HG03025 (cell line): ENCODE measurements at regions not wholly inside any gene's neighbourhood (a gene's known extent, or its start where the extent isn't known, plus 50 kb on each side); places are given as distances from the start of the nearest gene placed in this dataset.
"Not testable (repeated sequence)": the region's sequence is repeated elsewhere in the genome, so short reads cannot be mapped to it uniquely, and the experiment has no call there.

Source experiments
- ATAC-seq: cut with Tn5 transposase; IDR thresholded peaks from one replicate; pipeline ENCODE4 v1.9.1; 2021; ENCODE audit warnings: mild to moderate bottlenecking, moderate library complexity; ENCODE audit not compliant: unreplicated experiment, low FRiP score

- ATAC-seq = no peak
Measured at GRCh38 chr1:102181341-102181740, 184.6 kb upstream of the OLFM3 start.

GRCh38 chr1:102178480-102178879, 181.8 kb upstream of the OLFM3 start:
- no peak for ATAC-seq

GRCh38 chr1:102174259-102174863, 177.6 kb upstream of the OLFM3 start:
- ATAC-seq = peak; percentile 84

- ATAC-seq = no peak
Measured at GRCh38 chr1:102172200-102172599, 175.5 kb upstream of the OLFM3 start.

GRCh38 chr1:102163799-102164198, 167.1 kb upstream of the OLFM3 start:
- ATAC-seq = no peak

- ATAC-seq = no peak
Measured at GRCh38 chr1:102151242-102151641, 154.5 kb upstream of the OLFM3 start.

GRCh38 chr1:102120910-102121309, 124.2 kb upstream of the OLFM3 start:
- ATAC-seq = no peak

- no peak for ATAC-seq
Measured at GRCh38 chr1:102118150-102118549, 121.4 kb upstream of the OLFM3 start.

GRCh38 chr1:102110586-102110985, 113.9 kb upstream of the OLFM3 start:
- no peak for ATAC-seq

GRCh38 chr1:102109493-102109892, 112.8 kb upstream of the OLFM3 start:
- not testable (repeated sequence) for ATAC-seq

- ATAC-seq = no peak
Measured at GRCh38 chr1:102107441-102107840, 110.7 kb upstream of the OLFM3 start.

- no peak for ATAC-seq
Measured at GRCh38 chr1:102105931-102106550, 109.3 kb upstream of the OLFM3 start.

- no peak for ATAC-seq
Measured at GRCh38 chr1:102103646-102104045, 106.9 kb upstream of the OLFM3 start.

- ATAC-seq = no peak
Measured at GRCh38 chr1:102102276-102102780, 105.6 kb upstream of the OLFM3 start.

GRCh38 chr1:102100666-102101065, 103.9 kb upstream of the OLFM3 start:
- ATAC-seq = no peak

- no peak for ATAC-seq
Measured at GRCh38 chr1:102099916-102100315, 103.2 kb upstream of the OLFM3 start.

GRCh38 chr1:102098536-102098935, 101.8 kb upstream of the OLFM3 start:
- ATAC-seq = no peak

- no peak for ATAC-seq
Measured at GRCh38 chr1:102098081-102098480, 101.4 kb upstream of the OLFM3 start.

- ATAC-seq = no peak
Measured at GRCh38 chr1:102097451-102097850, 100.7 kb upstream of the OLFM3 start.

- ATAC-seq = no peak
Measured at GRCh38 chr1:102096162-102096561, 99.4 kb upstream of the OLFM3 start.

- ATAC-seq = no peak
Measured at GRCh38 chr1:102089791-102090190, 93.1 kb upstream of the OLFM3 start.

- ATAC-seq = no peak
Measured at GRCh38 chr1:102085896-102086295, 89.2 kb upstream of the OLFM3 start.
